Glomerular endothelial cell (primary cell): ENCODE measurements at regions not wholly inside any gene's neighbourhood (a gene's known extent, or its start where the extent isn't known, plus 50 kb on each side); places are given as distances from the start of the nearest gene placed in this dataset.

ENCODE experiments used
- DNase-seq: peaks from one replicate; pipeline ENCODE4 v3.0.0-alpha.2; 2011; ENCODE audit warnings: low read depth, low spot score; ENCODE audit errors: extremely low read depth

DNA sequence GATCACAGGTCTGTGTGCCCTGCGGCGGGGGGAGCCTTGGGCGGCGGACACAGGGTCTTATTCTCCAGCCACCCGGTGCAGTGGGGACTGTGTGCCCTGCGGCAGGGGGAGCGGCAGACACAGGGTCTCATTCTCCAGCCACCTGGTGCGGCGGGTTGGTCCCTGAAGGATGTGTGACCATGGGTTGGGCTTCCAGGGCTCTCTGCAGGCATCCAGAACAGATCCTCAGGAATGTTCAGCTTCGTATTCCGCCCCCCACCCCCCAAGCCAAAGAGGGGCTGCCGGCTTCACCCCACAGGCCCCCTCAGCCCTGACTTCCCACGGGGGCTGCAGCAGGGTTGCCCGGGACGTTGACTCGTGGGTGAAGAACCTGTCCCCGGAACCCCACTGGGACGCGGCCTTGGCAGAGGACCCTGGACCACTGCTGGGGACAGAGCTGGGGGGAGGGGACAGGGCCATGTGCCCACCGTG lies 154.5 kb upstream of the PPP2R2D start:
- no peak for DNase-seq

DNA sequence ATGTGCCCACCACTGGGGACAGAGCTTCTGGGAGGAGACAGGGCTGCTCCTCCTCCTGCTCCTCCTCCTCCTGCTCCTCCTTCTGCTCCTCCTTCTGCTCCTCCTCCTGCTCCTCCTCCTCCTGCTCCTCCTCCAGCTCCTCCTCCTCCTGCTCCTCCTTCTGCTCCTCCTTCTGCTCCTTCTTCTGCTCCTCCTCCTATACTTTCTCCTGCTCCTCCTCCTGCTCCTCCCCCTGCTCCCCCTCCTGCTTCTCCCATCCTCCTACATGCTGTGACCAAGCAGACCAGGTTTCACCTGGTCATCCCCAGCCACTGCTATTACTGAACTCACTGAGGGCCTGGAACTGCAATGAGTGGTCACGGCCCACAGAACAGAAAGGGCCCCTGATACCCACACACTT lies 154.0 kb upstream of the PPP2R2D start:
- DNase-seq = no peak

DNA sequence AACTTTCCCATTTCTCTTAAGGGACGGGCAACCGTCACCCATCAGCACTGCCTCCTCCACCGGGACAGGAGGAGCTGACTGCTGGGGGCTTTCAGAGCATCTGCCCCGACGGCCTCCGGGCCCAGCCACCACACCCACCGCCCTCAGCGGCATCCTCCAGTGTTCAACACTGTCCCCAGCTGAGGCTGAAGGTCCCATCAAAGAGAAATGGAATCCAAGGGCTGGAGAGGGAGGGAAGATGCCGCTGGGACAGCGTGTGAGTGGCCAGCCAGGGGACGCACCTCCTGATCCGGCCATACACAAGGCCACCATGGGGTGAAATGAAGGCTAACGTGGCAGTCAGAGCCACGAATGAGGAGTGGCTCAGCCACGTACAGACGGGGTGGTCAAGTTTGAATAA lies 153.6 kb upstream of the PPP2R2D start:
- no peak for DNase-seq

DNA sequence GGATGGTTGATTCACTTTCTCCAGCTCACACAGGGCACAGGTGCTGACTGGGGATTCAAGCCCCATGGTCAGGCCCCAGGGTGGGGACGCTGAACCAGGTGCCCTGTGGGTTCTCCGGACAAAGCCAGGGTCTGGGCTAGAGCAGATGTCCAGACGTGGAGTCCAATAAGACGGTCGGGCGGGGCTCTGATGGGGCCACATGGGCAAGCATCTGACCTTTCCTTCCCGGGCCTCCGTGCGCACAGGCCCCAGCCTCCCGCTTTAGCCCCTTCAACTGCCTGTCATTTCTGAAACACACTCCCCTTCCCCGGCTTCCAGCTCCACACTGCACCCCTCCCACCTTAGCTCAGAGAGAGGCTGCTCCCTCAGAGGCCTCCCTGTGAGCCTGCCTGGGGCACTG lies 153.0 kb upstream of the PPP2R2D start:
- no peak for DNase-seq

GRCh38 chr10:131748191-131748590 lies 152.6 kb upstream of the PPP2R2D start:
- no peak for DNase-seq

- DNase-seq = no peak
Measured at GRCh38 chr10:131748831-131749766, 151.7 kb upstream of the PPP2R2D start.

- DNase-seq = no peak
Measured at GRCh38 chr10:131749767-131750142, 151.1 kb upstream of the PPP2R2D start.

- no peak for DNase-seq
Measured at GRCh38 chr10:131750171-131750895, 150.5 kb upstream of the PPP2R2D start.

GRCh38 chr10:131750973-131751826 lies 149.6 kb upstream of the PPP2R2D start:
- DNase-seq = no peak

GRCh38 chr10:131751827-131752775 lies 148.7 kb upstream of the PPP2R2D start:
- DNase-seq = no peak

- no peak for DNase-seq
Measured at GRCh38 chr10:131753336-131753735, 147.5 kb upstream of the PPP2R2D start.

DNA sequence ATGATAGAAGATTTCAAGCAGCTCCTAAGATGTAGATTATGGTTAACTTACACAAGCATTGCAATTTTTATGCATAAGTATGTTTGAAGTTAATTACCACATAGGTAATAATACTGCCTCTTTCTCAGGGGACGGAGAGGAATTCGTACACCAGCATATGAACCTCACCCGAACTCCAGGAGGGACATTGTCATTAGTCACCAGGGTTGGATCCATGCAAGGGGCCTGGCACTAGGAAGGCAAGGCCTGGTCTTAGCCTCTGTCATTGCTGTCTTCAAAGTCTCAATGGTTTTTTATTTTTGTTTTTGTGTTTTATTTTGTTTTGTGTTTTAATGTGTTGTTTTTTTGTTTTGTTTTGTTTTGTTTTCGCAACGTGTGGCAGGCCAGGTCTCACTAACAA lies 145.6 kb upstream of the PPP2R2D start:
- no peak for DNase-seq

GRCh38 chr10:131757285-131758058 lies 143.3 kb upstream of the PPP2R2D start:
- DNase-seq = no peak

DNA sequence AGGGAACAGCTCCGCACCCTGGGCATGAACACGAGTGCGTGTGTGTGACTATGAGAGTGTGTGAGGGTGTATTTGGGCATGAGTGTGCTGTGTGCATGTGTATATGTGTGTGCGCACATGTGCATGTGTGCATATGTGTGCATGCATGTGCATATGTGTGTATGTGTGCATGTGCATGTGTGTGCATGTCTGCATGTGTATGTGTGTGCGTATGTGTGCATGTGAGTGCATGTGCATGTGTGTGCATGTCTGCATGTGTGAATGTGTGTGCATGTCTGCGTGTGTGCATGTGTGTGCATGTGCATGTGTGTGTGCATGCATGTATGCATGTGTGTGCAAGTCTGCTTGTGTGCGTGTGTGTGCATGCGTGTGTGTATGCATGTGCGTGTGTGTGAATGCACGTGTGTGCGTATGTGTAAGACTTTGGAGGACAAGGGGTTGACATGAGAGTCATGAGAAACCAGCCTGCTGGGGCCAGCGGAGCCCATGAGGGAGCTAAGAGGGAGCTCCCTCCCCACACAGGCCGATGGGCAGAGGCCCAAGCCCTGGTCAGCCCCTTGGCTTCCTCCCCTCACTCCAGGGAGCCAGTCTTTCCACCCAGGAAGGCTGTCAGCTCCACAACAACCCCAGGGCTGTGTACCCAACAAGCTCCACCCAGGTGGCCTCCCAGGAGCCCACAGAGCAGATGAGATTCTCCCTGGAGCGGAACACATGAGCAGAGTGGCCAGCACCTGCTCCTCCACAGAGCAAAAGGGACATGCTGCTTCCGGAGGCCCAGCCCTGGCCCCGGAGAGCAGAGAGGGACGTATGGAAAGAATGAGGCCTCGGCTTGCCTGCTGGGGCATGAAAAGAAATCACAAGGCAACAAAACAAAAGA lies 142.5 kb upstream of the PPP2R2D start:
- no peak for DNase-seq

DNA sequence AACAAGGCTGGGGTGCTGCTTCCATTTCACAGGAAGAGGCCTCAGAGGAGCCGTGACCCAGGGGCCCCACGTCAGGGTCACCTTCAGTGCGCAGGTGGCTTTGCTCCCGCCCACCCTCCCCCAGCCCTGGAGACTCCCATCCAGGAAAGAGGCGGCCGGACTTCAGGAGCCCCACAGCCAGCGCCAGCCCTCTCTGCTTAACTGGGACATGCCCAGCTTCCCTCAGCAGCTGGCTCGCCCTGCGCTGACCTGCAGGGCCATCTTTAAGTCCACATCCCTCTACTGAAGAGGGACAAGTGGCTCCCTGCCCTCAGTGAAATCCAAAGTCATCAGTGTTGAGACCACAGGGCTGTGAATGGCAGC lies 141.9 kb upstream of the PPP2R2D start:
- DNase-seq = no peak

- no peak for DNase-seq
Measured at GRCh38 chr10:131759347-131759746, 141.5 kb upstream of the PPP2R2D start.

GRCh38 chr10:131760416-131761166 lies 140.2 kb upstream of the PPP2R2D start:
- DNase-seq = no peak
